Muscle layer of duodenum (tissue), 2 donors: ENCODE measurements at regions not wholly inside any gene's neighbourhood (a gene's known extent, or its start where the extent isn't known, plus 50 kb on each side); places are given as distances from the start of the nearest gene placed in this dataset.

ENCODE experiments used
- H3K27ac ChIP-seq: one replicate; pipeline ENCODE4 v1.7.0; 2013; ENCODE audit warnings: mild to moderate bottlenecking, low read length
- H3K27me3 ChIP-seq: one replicate; pipeline ENCODE4 v1.7.0; 2013; ENCODE audit warnings: low read depth, mild to moderate bottlenecking, control low read depth, low read length
- H3K36me3 ChIP-seq, 2 donors: one replicate each; pipeline ENCODE4 v1.7.0; 2013; ENCODE audit warnings: low read length in 2 of 2, control low read depth in 1 of 2, mild to moderate bottlenecking in 1 of 2; ENCODE audit not compliant: insufficient read depth in 2 of 2, control insufficient read depth in 1 of 2
- H3K4me1 ChIP-seq, 2 donors: one replicate each; pipeline ENCODE4 v1.7.0; 2013; ENCODE audit warnings: low read length in 2 of 2, mild to moderate bottlenecking in 2 of 2, control low read depth in 1 of 2, moderate library complexity in 1 of 2; ENCODE audit not compliant: insufficient read depth in 2 of 2, control insufficient read depth in 1 of 2
- H3K4me3 ChIP-seq, 2 donors: one replicate each; pipeline ENCODE4 v1.7.0; 2013; ENCODE audit warnings: low read length in 2 of 2, low read depth in 1 of 2, mild to moderate bottlenecking in 1 of 2
- H3K9me3 ChIP-seq, 2 donors: one replicate each; pipeline ENCODE4 v1.7.0; 2013; ENCODE audit warnings: low read length in 2 of 2, control low read depth in 1 of 2, mild to moderate bottlenecking in 1 of 2; ENCODE audit not compliant: control insufficient read depth in 1 of 2
- donor health status: healthy.

GRCh38 chr5:38755181-38755580 is 90.6 kb upstream of the OSMR start:
- Histone ChIP-seq H3K4me1 (peaks cover 0 to 13% of the 10 kb centered on the region in 2 donors), H3K4me3 (no peak overlapping the region), H3K27ac (no peak overlapping the region), H3K27me3 (no peaks in the 10 kb centered on the region), H3K36me3 (no peaks in the 10 kb centered on the region), H3K9me3 (no peaks in the 10 kb centered on the region)

DNA sequence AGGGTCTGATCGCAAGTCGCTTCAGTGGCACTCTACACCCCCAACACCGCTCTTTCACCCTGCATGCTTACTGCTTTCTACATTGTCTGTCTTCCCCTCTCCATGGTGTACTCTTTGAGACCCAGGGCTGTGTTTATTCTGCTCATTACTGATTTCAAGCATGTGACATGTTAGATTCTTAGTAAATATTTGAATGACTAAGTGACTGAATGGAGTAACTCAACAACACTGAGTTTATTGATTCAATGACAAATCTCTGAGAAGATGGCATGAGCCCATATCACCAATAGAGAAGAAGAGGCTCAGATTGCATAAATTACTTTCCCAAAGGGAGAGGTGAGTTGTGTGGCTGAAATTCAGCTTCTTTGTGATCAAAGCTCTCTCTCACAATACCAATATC is 89.7 kb upstream of the OSMR start:
- no peak overlapping the region for H3K4me3 ChIP-seq
- no peak overlapping the region for H3K27ac ChIP-seq
- no peaks in the 10 kb centered on the region for H3K27me3 ChIP-seq
- H3K36me3 ChIP-seq: no peaks in the 10 kb centered on the region
- no peaks in the 10 kb centered on the region for H3K9me3 ChIP-seq
- H3K4me1 ChIP-seq: peaks cover 0 to 13% of the 10 kb centered on the region in 2 donors

DNA sequence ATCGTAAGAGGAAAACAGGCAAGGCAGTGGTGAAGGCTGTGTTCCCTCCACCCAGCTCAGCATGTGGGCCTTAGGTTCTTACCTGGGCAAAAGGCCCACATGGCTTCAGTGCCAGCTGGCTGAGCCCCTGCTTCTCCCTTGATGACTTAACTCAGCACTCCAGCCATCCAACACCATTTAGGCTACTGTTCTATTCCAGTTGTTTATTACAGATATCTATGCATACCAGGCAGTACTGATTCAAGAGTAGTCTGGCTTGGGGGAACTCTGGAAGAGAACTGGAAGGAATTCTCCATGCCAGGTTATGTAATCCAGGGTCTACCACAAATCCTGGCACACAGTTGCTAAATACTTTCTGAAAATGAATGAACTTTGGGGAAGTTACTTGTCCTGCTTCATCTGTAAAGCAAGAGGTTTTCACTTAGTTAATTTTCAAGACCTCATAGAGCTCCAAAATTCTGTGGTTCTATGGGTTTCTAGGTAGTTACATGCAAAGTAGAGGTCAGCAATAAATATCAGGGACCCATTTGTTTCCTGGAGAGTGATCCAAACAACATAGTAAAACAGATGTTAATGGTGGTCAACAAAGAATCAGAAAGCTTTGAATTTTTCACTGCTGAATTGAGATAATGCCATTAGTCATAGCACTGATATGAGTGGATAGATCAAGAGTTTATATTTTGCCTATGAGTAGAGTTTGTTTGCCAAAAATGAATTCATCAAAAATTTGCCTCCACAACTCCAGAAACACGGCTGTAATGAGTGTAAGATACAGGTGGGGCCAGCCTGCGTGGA is 88.2 kb upstream of the OSMR start:
- Histone ChIP-seq H3K27me3 (no peaks in the 10 kb centered on the region), H3K36me3 (no peaks in the 10 kb centered on the region), H3K27ac (no peak overlapping the region), H3K9me3 (no peaks in the 10 kb centered on the region), H3K4me3 (no peak overlapping the region), H3K4me1 (peaks cover 0 to 13% of the 10 kb centered on the region in 2 donors)

DNA sequence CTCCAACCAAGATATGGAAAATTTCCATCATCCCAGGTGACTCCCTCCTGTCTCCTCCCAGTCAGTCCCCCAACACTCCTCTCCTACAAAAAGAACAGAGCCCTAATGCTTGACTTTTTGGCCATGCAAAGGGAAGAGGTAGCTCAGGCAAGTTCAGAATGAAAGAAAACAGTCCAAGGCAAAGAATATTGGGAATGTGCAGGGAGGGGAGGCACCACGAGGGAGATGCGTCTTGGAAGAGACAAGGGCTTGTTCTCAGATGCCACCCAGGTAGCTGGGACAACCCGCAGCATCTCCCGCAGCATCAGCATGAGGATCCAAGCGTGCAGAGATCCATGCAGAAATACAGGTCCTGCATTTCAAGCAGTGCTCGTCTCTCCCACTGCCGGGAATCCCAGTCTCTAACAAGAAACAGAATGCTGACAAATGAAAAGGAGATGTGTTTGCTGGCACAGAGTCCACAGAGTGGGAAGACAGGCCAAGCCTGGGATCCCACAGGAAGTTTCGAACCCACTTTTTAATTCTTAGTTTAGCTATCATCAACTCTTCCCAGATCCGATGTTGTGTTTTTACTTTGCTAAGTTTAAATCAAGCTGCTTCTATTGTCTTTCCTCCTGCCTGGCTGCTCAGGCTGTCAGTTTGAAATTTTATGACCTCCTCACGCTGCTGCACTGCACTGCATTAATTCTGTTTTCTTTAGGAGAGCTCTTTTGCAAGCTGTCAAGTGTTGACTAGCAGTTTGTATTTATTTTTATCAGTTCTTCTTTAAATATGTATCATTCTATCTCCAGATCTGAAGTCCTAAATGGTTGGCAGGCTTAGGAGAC is 86.8 kb upstream of the OSMR start:
- no peak overlapping the region for H3K4me3 ChIP-seq

GRCh38 chr5:38764937-38765391 is 80.8 kb upstream of the OSMR start:
- Histone ChIP-seq H3K4me3 (no peak overlapping the region), H3K36me3 (no peaks in the 10 kb centered on the region), H3K4me1 (no peaks in the 10 kb centered on the region), H3K27ac (no peak overlapping the region), H3K9me3 (no peaks in the 10 kb centered on the region), H3K27me3 (no peaks in the 10 kb centered on the region)

More for the DNA sequence above, 86.8 kb upstream of the OSMR start:
- no peaks in the 10 kb centered on the region for H3K9me3 ChIP-seq
- H3K27me3 ChIP-seq: no peaks in the 10 kb centered on the region
- no peaks in the 10 kb centered on the region for H3K36me3 ChIP-seq
- no peak overlapping the region for H3K27ac ChIP-seq
- H3K4me1 ChIP-seq: peaks cover 0 to 13% of the 10 kb centered on the region in 2 donors

DNA sequence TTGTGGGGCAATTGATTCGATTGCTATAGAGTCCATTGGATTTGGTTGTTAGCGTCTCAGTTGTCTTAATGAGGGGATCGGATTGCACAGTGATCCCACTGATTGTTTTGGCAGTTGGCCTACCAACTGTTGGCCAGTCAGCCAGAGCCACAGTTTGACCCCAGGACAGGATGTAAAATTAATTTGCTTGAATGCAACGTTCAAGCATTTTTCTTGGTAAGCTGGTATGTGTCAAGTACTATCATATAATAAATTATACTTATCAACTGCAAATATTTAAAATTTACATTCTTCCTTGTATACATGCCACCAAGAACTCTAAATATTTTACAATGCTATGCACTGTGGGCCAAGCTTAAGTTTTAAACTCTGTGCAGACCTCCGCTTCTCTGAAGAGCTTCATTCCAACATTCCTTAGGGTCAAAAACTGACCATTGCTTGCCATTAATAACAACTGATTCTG is 80.4 kb upstream of the OSMR start:
- H3K9me3 ChIP-seq: no peaks in the 10 kb centered on the region
- no peaks in the 10 kb centered on the region for H3K36me3 ChIP-seq
- no peak overlapping the region for H3K4me3 ChIP-seq
- no peak overlapping the region for H3K27ac ChIP-seq
- no peaks in the 10 kb centered on the region for H3K4me1 ChIP-seq
- no peaks in the 10 kb centered on the region for H3K27me3 ChIP-seq

DNA sequence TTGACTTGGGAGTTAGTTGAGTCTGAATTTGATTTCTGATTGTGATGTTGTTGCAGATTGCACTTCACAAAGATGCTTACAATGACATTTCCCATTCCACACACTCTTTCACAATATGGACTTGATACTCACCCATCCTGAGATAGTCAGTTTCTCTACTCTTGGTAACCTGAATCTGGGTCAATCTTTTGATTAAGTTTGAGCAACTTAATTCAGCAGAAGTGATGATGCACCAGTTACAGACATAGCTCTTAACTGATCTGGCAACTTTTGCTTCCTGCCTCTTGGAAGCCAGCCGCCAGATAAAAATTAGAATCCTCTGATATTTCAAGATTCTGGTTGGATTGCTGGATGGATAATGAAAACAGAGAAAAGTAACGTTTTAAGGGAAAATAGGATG is 79.7 kb upstream of the OSMR start:
- no peaks in the 10 kb centered on the region for H3K27me3 ChIP-seq
- no peak overlapping the region for H3K27ac ChIP-seq
- H3K36me3 ChIP-seq: no peaks in the 10 kb centered on the region
- no peak overlapping the region for H3K4me3 ChIP-seq
- H3K9me3 ChIP-seq: no peaks in the 10 kb centered on the region
- no peaks in the 10 kb centered on the region for H3K4me1 ChIP-seq

DNA sequence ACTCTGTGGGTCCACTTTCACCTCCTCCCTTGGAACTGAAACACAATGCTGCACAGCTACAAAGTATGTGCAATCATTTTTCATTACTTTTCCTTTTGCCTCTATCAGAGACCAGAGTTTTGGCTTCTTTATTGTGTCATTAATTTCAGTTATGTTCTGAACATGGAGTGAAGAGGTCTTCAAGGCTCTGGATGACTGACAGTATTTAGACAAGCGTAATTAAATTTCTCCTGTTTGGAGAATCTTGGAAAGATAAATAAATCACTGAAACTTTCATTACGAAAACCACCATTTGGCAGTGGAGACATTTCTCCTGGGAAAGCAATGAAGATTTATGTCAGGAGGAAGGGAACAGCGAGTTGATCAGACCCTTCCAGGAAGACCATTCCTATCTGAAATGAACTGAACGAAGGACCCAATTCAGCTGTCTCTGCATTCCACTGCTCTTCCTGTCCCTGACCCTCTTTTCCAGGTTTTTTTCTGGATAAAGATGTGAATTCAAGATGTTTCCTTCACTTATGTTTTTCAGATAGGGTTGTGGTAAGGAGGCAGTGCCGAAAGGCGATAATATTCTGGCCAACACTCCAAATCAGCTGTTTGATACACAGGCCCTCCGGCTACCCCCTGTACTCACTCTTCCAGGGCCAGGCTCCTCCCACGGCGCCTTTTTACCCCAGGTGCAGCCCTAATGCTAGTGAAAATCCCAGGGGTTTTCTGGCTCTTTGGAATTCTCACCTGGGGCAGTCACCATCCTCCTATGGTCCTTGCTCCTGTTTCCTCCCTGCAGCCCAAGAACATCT is 77.2 kb upstream of the OSMR start:
- H3K4me1 ChIP-seq: no peaks in the 10 kb centered on the region
- H3K27ac ChIP-seq: no peak overlapping the region

DNA sequence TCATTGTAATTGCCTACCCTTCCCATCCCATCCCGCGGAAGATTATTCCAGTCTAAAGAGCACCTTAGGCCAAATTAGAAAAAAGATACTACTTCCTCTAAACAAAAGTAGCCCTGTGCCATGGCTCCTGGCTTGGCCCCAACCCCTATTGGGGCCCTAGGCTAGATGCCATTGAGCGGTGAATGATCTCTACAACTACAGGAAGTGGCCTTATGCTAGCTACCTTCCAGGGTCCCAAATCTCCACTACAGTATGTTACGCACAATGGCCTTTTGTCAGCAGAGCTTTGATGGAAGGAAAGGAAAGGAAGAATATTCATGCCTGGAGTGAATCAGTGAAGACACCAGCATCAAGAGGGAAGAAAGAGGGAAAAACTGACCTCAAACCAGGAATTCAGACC is 73.3 kb upstream of the OSMR start:
- H3K27me3 ChIP-seq: no peaks in the 10 kb centered on the region

More for the DNA sequence above, 77.2 kb upstream of the OSMR start:
- Histone ChIP-seq H3K27me3 (no peaks in the 10 kb centered on the region), H3K4me3 (no peak overlapping the region), H3K36me3 (no peaks in the 10 kb centered on the region), H3K9me3 (no peaks in the 10 kb centered on the region)

DNA sequence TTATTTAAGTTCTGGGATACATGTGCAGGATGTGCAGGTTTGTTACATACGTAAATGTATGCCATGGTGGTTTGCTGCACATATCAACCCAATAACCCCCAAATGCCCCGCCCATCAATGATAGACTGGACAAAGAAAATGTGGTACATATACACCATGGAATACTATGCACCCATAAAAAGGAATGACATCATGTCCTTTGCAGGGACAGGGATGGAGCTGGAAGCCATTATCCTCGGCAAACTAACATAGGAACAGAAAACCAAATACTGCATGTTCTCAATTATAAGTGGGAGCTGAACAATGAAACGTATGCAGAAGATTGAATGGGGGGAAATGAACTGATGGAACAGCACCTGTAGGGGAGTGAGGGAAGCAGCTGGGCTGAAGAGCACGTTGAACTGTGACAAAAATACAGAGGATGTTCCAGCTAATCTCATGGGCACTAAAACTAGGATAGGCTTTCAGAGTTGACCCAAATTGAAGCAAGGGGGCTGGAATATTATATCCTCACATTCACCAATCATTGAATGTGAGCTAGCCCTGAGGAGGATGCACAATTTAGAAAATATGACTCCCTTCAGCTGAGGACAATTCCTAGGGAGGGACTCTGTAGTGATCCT is 70.5 kb upstream of the OSMR start:
- Histone ChIP-seq H3K27ac (no peak overlapping the region), H3K36me3 (no peaks in the 10 kb centered on the region)

More for the DNA sequence above, 73.3 kb upstream of the OSMR start:
- no peaks in the 10 kb centered on the region for H3K9me3 ChIP-seq
- H3K4me3 ChIP-seq: no peak overlapping the region
- H3K36me3 ChIP-seq: no peaks in the 10 kb centered on the region
- no peak overlapping the region for H3K27ac ChIP-seq
- no peaks in the 10 kb centered on the region for H3K4me1 ChIP-seq

More for the DNA sequence above, 70.5 kb upstream of the OSMR start:
- no peaks in the 10 kb centered on the region for H3K9me3 ChIP-seq
- H3K4me3 ChIP-seq: no peak overlapping the region
- H3K4me1 ChIP-seq: no peaks in the 10 kb centered on the region
- no peaks in the 10 kb centered on the region for H3K27me3 ChIP-seq
